ENCODE measurements at regions not wholly inside any gene's neighbourhood (a gene's known extent, or its start where the extent isn't known, plus 50 kb on each side); places are given as distances from the start of the nearest gene placed in this dataset.

DNA sequence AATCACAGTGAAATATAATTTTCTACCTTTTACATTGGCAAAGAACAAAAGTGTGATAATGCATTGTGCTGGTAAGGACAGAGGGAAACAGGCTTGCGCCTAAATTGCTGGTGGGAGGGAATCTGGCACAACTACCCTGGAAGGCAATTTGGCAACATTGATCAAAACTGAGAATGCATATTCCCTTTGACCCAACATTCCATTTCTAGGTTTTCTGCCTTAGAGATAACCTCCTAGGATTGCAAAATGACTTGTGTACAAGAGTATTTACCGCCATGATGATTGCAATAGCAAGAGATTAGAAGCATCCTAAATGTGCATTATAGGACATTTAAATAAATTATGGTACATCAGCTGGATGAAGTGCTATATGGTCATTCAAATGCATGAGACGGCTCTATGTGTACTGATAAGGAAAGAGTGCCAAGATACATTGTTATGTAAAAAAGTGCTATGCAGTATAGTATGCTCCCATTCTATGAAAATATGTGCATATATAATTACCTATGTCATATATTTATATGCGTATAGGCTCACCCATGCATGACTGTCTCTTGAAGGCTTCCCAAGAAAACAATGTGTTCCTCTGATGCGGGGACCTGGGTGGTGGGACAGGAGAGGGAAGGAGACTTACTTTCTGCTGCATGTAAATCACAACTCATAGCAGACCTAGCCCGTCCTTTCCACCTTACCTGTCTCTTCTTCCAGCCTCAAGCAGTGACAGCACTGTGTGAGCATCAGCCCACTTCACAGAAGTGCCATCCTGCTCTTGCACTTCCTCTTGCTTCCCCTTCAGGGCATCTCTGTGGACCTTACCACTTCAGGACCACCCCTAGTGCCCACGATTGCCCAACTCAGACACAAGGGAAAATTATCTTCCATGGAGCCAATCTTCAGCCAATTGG is 249.9 kb upstream of the TLE3 start:
- DNase-seq (ENCODE audit: low read depth): no peak

DNA sequence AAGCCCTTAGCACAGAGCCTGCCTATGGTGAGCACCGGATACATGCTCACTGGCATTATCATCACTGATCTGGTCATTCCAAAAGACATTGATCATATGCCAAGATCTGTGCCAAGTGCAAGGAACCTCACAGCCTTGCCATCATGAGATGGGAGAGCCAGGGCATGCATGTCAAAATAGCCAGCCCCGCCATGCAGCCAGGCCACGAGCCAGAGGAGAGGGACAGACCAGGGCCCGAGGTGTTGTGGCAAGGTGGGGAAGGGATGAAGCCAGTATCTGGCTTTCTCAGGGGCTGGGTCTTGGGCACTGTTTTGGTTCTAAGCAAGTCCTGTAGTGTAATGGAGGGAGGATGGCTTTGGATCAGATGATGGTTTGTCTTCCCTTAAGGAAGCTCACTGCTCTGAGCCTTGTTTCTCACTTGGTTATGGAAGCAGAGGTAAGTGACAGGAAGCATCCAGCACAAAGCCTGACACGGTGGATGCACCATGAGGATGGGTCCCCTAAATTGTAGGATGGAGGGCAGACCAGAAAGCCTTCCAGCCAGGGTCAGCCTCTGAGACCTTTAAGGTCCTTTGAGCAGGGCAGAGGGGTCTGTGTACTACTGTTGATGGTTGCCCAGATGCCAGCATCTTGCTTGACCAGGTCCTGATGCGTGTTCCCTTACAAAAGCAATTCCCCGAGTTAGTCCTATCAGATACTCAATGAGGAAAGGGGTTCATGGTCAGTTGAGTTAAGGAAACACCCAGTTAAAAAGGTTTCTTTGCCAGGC is 247.7 kb upstream of the TLE3 start:
- DNase-seq (ENCODE audit: low read depth): no peak

DNA sequence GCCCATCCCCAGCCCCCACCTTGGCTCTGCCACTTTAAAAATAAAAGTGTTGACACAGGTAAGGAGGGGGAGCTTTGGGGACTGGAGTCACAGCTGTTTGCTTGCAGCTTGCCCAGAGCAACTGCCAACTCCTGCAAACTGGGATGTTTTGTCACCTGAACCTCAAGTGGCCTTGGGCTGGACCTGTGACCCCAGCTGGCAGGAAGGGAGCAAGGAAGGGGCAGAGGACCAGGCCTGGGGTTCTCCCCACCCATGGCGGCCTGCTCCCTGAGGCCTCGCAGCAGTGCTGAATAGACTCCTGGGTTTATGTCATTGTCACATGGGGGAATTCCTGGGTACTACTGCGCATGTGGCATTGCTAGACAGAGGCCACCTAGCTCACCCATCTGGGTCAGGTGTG is 246.9 kb upstream of the TLE3 start:
- no peak for DNase-seq (ENCODE audit: low read depth)

DNA sequence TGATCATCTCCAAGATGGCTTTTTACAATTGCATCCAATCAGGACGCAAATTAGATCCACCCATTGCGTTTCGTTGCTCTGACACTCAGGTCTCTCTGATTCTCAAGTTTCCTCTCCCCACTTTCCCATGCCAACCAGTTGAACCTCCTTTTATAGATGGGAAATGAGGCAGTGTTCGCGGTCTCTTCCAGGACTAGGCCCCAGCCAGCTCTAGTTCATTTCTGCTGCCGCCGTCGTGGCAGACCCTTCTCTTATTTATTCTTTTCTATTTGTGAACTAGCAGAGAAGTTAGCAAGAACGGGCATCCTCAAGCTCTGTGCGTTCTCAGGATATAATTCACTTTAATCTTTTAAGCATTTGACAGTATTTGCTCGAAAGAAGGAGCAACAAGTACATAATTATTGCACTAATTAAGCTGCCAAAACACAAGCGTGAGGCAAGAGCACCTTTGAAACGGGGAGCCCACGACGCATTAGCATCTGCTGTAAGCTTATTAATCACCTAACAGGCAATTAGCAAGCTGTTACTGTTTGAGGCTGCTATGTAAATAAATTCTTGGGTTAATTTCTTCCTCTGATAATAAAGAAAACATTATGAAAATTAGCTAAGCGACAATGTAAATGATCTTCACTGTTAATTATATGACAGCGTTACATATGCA is 246.4 kb upstream of the TLE3 start:
- DNase-seq (ENCODE audit: low read depth): no peak

DNA sequence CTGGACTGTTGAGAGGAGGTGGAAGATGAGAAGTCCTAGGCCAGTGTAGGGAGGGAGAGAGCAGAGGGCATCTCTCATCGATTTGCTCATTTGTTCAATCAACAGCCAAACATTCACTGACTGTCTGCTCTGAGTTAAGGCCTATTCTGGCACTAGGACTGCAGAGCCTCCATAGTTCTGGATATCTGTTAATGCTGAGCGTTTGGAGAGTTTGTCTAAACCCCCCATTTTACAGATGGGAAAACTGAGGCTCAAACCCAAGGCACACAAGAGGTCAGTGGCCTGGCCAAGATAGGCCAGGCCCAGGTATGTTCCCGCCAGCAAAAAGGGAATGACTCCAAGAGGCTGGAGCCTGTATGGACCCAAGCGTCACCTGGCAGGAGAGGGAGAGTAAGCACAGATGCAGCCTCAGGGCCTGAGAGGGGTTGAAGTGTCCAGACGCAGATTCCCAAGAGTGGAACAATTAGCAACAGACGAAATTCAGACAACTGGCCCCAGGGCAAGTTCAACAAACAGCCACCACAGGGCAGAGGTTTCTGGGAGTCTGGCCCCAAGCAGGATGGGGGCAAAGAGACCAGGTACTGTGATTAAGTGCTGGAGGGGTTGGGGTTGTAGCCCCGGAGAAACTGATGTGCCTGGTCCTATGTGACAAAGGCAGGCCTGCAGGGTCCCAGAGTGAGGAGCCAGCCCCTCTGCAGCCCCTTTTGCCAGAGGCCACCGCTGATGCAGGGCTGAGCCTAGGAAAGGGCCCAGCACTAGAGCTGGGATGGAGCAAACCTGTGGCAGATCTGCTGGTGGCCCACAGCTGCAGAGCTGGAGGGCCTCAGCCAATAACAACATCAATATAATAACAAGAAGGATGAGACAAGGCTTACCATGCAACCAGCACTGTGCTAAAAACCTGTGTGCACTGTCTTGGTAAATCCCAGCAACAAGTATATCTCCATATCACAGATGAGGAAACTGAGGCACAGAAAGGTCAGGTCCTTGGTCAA is 245.1 kb upstream of the TLE3 start:
- DNase-seq (ENCODE audit: low read depth): no peak

DNA sequence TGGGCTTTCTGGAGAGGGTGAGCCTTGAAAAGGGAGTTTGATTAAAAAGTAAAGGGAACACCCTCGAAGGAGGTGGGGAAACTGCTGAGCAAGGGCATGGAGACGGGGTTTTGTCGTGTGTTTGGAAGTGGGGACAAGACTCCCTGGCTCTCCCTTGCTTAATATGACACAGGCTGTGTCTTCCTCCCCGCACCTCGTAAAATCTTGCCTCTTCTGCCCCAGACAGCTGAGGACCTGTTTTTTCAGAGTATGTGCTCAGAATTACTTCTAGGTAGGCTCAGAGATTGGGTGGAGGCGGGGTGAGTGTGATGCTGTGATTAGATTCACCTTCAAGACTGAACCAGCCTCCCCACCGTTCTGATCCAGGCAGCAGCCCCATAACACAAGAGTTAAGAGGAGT is 244.4 kb upstream of the TLE3 start:
- no peak for DNase-seq (ENCODE audit: low read depth)

DNA sequence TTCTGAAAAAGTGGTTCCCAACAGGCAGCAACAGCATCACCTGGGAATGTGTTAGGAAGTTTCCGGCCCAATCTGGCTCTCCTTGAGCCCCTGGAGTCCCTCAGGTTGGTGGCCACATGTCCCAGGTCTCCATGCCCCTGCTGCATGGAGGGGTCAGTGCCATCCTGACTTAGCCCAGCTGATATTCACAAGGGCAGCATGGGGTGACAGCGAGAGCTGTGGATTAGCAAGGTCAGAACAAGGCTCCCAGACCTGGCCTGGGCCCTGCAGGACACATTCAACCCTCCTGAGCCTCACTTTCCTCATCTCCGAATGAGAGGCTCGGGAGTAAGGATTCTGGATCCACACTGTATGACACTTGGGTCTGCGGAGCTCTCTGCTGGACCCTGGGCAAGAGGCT is 243.8 kb upstream of the TLE3 start:
- DNase-seq (ENCODE audit: low read depth): no peak

DNA sequence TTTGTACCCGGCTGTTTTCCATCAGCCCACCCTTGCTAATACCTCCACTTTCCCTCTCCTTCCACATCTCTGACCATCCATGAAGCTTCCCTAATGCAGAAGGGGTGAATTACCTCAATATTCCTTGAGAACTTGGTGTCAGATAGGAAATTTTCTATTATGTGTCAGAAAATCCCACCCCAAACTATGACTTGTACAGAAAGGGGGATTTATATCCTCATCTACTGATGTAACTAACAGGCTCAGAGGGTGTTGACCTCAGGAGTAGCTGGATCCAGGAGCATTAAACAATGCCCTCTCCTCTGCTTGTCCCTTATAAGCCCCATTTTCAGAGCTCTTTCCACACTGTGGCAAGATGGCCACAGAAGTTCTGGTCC is 242.8 kb upstream of the TLE3 start:
- DNase-seq (ENCODE audit: low read depth): no peak

DNA sequence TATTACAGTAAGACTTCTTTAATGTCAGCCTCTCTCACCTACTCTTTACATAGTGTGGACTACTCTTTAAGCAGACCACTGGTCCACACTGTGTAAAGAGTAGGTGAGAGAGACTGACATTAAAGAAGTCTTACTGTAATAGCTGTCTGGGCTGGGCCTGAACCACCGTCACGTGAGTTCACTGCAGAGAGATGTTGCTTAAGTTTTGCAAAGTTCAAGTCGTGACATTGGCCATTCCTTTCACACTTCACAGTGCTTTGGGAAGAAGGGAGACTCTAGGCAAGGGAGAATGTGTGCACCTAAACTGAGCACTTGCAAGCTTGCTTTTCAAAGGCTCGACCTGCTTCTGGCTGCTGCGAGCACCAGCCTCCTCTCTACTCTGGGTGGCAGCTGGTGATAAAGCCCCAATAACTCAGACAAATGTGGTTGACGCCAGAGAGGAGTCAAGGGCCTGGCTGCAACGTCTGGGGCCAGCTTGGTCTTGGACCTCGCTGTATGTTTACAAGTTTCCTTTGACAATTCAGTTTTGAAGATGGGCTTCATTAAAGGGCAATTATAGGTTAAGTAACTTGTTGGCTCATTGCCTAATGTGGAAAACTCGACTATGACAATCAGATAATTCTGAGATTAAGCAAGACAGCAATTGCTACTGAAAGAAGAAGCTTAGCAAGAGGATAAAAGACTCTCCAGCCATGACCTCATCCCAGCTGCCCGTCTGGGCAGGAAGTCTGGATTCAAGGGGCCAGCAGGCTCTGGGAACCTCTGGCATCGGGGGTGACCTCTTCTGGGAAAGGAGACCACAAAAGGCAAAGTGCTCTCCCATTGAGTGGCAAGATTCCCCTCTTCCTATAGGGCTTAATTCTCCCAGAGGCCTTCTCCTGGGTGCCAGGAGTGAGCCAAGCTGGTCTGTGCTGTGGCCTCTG is 242.1 kb upstream of the TLE3 start:
- DNase-seq (ENCODE audit: low read depth): peak; percentile 43

DNA sequence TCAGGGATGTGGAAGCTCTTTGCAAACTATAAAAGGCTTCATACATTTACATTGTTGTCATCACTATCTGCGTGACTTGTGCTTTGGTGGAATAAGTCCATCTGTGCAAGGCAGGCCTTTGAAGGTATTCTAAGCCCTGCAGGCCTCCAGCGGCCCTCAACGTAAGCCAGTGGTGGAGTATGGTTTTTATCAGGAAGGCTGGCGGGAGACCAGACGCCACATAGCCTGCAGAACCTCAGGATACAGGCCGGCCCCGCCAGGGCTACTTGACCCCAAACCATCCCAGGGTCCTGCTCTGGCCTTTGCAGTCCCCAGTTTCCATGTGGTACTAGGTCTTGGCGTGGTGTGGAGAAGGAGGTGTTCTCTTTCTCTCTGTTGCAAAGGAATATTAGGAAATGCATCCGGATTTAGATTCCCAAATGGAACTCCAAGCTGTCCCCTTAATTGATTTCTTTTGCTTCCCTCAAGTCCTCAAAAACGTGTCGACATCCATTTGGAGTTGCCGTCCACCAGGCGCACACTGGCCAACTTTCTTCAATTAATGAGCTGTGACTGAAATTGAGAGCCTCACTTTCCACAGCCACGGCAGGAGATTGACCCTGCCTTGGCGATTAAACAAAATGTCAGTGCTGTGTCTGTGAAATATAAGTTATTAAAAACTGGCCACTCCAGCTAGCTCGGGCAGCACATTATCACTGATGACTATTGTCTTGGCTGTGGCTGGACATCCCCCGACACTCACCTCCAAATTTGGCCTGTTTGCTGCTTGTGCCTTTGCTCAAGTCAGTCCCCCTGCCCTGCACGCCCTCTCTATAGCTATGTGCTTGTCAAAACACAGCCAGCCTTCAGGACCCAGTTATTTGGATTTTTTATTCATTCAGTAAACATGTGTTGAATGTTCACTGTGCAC is 239.8 kb upstream of the TLE3 start:
- no peak for DNase-seq (ENCODE audit: low read depth)

DNA sequence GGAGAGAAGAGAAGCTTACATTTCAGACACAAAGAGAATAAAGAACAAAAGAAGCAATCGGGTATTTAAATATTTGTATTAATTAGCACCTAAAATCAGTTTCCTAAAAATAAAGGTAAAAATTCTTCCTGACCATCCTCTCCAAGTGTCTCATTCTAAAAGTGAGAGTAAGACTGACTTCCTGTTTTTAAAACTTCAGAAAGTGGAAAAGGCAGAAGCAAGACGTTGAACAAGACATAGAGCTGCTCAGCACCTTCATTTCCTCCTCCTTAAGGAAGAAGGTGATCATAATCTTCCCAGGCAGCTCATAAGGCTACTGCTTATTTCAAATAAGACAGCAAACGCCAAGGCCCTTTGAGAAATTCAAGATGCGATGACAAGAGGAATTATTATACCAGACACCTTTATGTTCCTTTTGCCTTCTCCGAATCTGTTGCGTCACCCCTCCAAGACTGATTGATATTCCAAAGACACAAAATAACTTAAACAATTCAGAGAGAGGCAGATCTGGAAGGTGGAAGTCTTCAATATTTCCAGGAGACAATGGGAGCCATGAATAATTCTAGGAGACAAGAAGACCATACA is 238.8 kb upstream of the TLE3 start:
- DNase-seq (ENCODE audit: low read depth): no peak

DNA sequence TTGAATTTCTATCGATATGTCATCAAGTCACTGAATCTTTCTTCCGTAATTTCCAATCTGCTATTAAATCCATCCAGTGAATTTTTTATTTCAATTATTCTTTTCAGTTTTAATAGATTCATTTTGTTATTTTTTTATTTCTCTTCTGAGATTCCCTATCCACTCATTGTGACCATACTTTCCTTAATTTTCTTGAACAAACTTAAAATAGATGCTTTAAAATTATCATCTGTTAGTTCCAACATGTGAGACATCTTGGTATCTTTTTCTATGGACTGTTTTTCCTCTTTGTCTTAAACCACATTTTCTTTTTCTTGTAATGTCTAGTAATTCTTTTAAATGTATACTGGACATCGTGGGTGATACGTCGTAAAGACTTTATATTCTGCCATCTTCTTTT is 236.6 kb upstream of the TLE3 start:
- DNase-seq (ENCODE audit: low read depth): no peak

DNA sequence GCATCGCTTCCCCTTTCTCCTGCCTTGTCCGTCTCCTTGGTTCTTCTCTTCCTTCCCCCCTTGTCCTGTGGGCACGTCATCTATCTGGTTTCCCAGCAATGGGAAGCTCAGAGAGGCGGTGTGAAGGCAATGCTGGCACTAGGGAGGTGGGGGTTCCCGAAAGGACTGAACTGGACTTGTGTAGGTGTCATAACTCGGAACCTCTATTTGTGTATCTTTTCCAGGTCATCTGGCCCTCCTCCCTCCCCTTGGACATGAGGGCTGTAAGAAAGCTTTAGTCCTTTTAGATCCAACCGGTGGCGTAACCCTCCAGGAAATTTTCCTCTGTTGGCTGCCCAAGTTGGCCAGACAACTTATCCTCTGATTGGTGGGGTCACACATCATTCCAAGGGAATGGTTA is 231.5 kb upstream of the TLE3 start:
- no peak for DNase-seq (ENCODE audit: low read depth)

DNA sequence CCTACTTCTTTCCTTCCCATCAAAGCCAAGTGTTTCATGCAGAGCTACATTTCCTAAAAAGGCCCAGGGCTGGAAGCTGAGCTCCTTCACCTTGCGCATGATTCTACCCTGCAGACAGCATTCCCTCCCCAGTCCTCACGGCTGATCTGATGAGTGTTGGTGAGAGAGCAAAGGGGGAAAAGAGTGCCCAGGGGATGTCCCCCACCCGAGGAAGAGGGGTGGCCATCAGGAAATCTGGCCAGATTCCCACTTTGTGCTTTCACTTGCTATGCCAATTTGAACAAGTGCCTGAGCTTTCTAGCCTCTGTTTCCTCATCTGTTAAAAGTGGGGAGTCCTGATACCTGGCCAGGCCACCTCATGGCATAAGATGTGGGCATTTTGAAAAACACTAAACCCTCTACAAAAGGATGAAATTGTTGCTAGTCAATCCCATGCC is 231.0 kb upstream of the TLE3 start:
- no peak for DNase-seq (ENCODE audit: low read depth)

DNA sequence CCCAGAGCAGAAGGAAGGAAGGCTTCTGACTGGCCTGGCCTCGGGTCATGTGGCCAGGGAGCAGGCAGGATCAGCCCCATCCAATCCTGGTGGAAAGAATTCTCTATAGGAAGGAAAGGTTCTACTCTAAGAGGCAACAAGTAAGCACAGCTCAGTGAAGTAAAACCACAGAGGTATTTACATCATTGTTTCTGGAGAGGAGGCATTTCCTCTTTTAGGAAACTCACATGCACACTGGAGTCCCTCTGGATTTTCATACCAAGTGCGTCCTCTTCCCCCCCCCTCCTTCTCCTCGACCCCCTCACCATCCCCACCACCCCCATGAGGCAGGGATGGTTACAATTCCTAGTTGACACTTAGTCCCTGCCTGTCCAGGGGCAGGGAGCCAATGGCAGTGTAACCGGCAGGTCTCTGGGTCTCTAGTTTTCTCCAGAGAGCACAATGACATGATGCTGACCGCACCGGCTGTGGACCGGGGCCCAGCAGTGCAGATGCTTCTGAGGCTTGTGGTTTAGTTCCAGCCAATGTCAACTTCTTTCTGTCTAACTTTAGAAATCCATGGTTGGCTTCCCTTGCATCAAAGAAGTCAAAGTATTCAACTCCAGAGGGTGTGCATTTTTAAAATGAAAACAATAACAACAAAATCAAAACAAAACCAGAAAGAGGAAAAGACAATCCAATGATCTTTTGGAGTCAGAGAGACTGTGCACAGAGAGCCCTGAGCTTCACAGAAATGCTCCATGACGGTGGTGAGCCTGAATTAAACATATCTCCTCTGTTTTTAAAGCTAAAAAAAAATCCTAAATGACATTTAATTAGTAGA is 230.3 kb upstream of the TLE3 start:
- DNase-seq (ENCODE audit: low read depth): peak; percentile 83

DNA sequence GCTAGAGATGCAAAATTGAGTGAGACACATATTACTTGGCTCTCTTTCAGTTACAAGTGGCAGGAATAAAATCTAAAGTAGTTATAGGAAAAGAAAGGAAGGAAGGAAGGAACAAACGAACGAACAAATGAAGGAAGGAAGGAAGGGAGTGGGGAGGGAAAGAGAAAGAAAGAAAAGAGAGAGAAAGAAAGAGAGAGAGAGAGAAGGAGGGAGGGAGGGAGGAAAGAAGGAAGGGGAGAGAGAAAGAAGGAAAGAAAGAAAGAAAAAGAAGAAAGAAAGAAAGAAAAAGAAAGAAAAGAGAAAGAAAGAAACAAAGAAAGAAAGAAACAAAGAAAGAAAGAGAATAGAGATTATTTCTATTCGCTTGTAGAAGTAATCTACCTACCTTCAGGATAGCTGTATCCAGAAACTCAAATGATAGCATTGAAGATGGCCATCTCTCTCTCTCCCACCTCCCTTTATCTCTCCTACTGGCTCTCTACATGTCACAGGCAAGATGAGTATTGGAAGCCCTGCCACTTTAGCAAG is 229.7 kb upstream of the TLE3 start:
- no peak for DNase-seq (ENCODE audit: low read depth)

DNA sequence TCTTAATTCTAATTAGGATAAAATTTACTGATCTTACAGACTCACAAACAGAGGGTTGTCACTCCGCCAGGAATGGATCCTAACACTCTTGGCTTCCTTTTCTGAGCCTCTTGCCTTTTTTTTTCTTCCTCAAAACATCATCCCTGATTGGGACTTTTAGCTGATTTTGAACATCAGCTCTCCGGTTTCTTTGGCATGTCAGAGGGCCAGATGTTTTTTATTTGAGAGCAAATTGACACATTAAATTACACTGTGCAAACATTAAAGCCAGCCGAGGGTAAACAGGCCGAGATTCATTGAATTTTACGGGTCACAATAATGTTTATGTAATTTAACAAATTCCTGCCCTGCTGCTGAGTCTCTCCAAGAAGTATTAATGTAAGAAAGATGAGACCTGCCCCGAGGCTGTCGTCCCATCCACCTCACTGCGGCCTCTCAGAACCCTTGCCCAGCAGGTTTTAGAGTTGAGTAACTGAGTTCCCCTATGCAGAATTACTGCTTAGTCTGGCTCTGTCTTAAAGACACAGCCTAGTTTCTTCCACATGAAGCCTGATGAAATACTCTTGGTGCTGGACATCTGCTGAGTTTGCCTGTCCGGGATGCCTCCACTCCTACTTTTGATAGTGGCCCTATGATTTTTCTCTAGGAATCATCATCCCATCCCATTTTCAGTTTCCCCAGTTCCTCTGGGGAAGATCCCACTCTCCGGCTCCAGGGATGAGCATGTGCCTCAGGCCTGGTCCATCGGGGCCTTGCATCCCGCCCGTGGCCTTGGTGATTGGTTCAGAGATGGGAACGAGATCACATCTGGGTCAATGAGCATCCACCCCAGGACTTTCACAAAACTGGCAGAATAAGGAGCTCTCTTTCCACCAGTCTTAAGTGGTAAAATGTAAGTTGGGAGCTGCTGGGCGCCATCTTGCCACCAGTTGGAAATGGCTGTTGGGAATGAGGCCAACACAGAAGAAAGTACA is 226.6 kb upstream of the TLE3 start:
- peak; percentile 90 for DNase-seq (ENCODE audit: low read depth)

All from EH (cell line).